HL-60 (cell line): ENCODE measurements at regions not wholly inside any gene's neighbourhood (a gene's known extent, or its start where the extent isn't known, plus 50 kb on each side); places are given as distances from the start of the nearest gene placed in this dataset.

Source experiments
- DNase-seq, 2 experiments: peaks; one replicate each; pipeline ENCODE4 v3.0.0-alpha.2; 2010 to 2020; ENCODE audit warnings: low read depth in 1 of 2, low spot score in 1 of 2
- H3K27ac ChIP-seq: fragments of 250-450 bp; sonication (Bioruptor Pico); replicated peaks from 2 replicates; pipeline ENCODE4 v1.5.1; 2020; ENCODE audit warnings: mild to moderate bottlenecking, moderate library complexity
- H3K27me3 ChIP-seq: fragments of 250-450 bp; sonication (Bioruptor Pico); 2 replicates; pipeline ENCODE4 v1.5.1; 2021; ENCODE audit warnings: mild to moderate bottlenecking, moderate library complexity; ENCODE audit not compliant: insufficient read depth, poor library complexity, severe bottlenecking
- H3K4me3 ChIP-seq: replicated peaks from 2 replicates; pipeline ENCODE4 v1.5.1; 2011; ENCODE audit warnings: mild to moderate bottlenecking, control low read depth, low read length; ENCODE audit not compliant: insufficient read depth
- CTCF ChIP-seq: IDR thresholded peaks from one replicate; pipeline ENCODE4 v1.5.1; 2011; ENCODE audit warnings: low read length, control low read depth, inconsistent platforms; ENCODE audit not compliant: insufficient read depth
- GABPA ChIP-seq: IDR thresholded peaks from 2 replicates; pipeline ENCODE4 v1.6.1; 2012; ENCODE audit warnings: low read depth
- POLR2AphosphoS5 ChIP-seq: IDR thresholded peaks from 2 replicates; pipeline ENCODE4 v1.6.1; 2012; ENCODE audit warnings: low read depth
- REST ChIP-seq: IDR thresholded peaks from 2 replicates; pipeline ENCODE4 v1.6.1; 2012; ENCODE audit warnings: low read depth; ENCODE audit not compliant: insufficient replicate concordance
- SPI1 ChIP-seq: IDR thresholded peaks from 2 replicates; pipeline ENCODE4 v1.6.1; 2012; ENCODE audit warnings: low read depth, mild to moderate bottlenecking, borderline replicate concordance

- no peak overlapping the region for H3K4me3 ChIP-seq
- no peak for DNase-seq
- no peak overlapping the region for H3K27ac ChIP-seq
- no peaks in the 10 kb centered on the region for H3K27me3 ChIP-seq
- TF ChIP-seq GABPA (no peak), CTCF (no peak), SPI1 (no peak), POLR2AphosphoS5 (no peak), REST (no peak)
Measured at GRCh38 chr1:96945509-96946084, 224.0 kb downstream of the PTBP2 start.

- H3K4me3 ChIP-seq: no peak overlapping the region
- no peaks in the 10 kb centered on the region for H3K27me3 ChIP-seq
- no peak overlapping the region for H3K27ac ChIP-seq
- TF ChIP-seq CTCF: no peak
- TF ChIP-seq REST: no peak
- TF ChIP-seq SPI1: no peak
- TF ChIP-seq POLR2AphosphoS5: no peak
- TF ChIP-seq GABPA: no peak
- DNase-seq: no peak
Measured at GRCh38 chr1:96955307-96956012, 233.9 kb downstream of the PTBP2 start.

DNA sequence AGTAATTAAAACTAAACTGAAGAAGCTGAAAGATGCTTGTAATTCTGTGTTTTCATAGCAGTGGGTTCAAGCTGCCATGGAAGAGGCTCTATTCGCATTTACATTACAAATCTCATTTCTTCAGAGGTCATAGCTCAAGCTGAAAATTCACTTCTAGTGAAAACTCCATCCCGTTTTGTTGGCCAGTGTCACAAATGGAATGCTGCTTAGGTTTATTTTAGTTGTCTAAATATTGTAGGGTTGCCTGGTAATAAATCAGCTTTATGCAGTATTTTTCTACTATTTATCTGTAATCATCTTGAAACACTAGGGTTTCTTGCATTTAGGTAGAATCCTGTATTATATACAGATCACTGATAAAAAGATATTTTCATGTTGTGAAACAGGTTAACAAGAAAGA, 240.6 kb downstream of the PTBP2 start:
- DNase-seq: no peak
- H3K27ac ChIP-seq: no peak overlapping the region
- TF ChIP-seq GABPA (no peak), POLR2AphosphoS5 (no peak), SPI1 (no peak), REST (no peak), CTCF (no peak)
- H3K4me3 ChIP-seq: no peak overlapping the region
- no peaks in the 10 kb centered on the region for H3K27me3 ChIP-seq
